ENCODE measurements at regions not wholly inside any gene's neighbourhood (a gene's known extent, or its start where the extent isn't known, plus 50 kb on each side); places are given as distances from the start of the nearest gene placed in this dataset.

GRCh38 chr1:234731569-234732085, 121.6 kb upstream of the IRF2BP2 start:
- Mint-ChIP-seq H3K4me1 (ENCODE audit: unreplicated experiment) (peaks cover 52% of the 10 kb centered on the region), H3K36me3 (ENCODE audit: low read depth, unreplicated experiment) (no peaks in the 10 kb centered on the region), H3K4me3 (ENCODE audit: unreplicated experiment) (no peak overlapping the region), H3K9me3 (ENCODE audit: unreplicated experiment) (no peaks in the 10 kb centered on the region), H3K27me3 (ENCODE audit: unreplicated experiment) (peaks cover 10% of the 10 kb centered on the region), H3K27ac (ENCODE audit: unreplicated experiment) (no peak overlapping the region)
- no peak for TF ChIP-seq CTCF (IDR thresholded peaks at IDR 0.05; ENCODE audit: unreplicated experiment)
- DNase-seq (ENCODE audit: low spot score) = no peak

GRCh38 chr1:234730770-234731568, 121.0 kb upstream of the IRF2BP2 start:
- Mint-ChIP-seq H3K4me1 (ENCODE audit: unreplicated experiment) (peaks cover 59% of the 10 kb centered on the region), H3K27ac (ENCODE audit: unreplicated experiment) (no peak overlapping the region), H3K9me3 (ENCODE audit: unreplicated experiment) (no peaks in the 10 kb centered on the region), H3K4me3 (ENCODE audit: unreplicated experiment) (no peak overlapping the region), H3K36me3 (ENCODE audit: low read depth, unreplicated experiment) (no peaks in the 10 kb centered on the region), H3K27me3 (ENCODE audit: unreplicated experiment) (peaks cover 13% of the 10 kb centered on the region)
- no peak for DNase-seq (ENCODE audit: low spot score)
- no peak for TF ChIP-seq CTCF (IDR thresholded peaks at IDR 0.05; ENCODE audit: unreplicated experiment)

- no peak for DNase-seq (ENCODE audit: low spot score)
- Mint-ChIP-seq H3K27ac (ENCODE audit: unreplicated experiment) (no peak overlapping the region), H3K27me3 (ENCODE audit: unreplicated experiment) (peaks cover 11% of the 10 kb centered on the region), H3K4me3 (ENCODE audit: unreplicated experiment) (no peak overlapping the region), H3K36me3 (ENCODE audit: low read depth, unreplicated experiment) (no peaks in the 10 kb centered on the region), H3K4me1 (ENCODE audit: unreplicated experiment) (peaks cover 64% of the 10 kb centered on the region), H3K9me3 (ENCODE audit: unreplicated experiment) (no peaks in the 10 kb centered on the region)
- TF ChIP-seq CTCF (IDR thresholded peaks at IDR 0.05; ENCODE audit: unreplicated experiment) = no peak
Measured at GRCh38 chr1:234730475-234730769, 120.4 kb upstream of the IRF2BP2 start.

GRCh38 chr1:234729561-234730474, 119.8 kb upstream of the IRF2BP2 start:
- H3K9me3 Mint-ChIP-seq (ENCODE audit: unreplicated experiment) = no peaks in the 10 kb centered on the region
- DNase-seq (ENCODE audit: low spot score) = no peak

More at GRCh38 chr1:234729561-234730474, 119.8 kb upstream of the IRF2BP2 start:
- H3K27me3 Mint-ChIP-seq (ENCODE audit: unreplicated experiment) = peaks cover 11% of the 10 kb centered on the region
- no peaks in the 10 kb centered on the region for H3K36me3 Mint-ChIP-seq (ENCODE audit: low read depth, unreplicated experiment)
- H3K4me1 Mint-ChIP-seq (ENCODE audit: unreplicated experiment) = peaks cover 70% of the 10 kb centered on the region
- H3K27ac Mint-ChIP-seq (ENCODE audit: unreplicated experiment) = no peak overlapping the region
- no peak for TF ChIP-seq CTCF (IDR thresholded peaks at IDR 0.05; ENCODE audit: unreplicated experiment)
- no peak overlapping the region for H3K4me3 Mint-ChIP-seq (ENCODE audit: unreplicated experiment)
